ENCODE measurements at regions not wholly inside any gene's neighbourhood (a gene's known extent, or its start where the extent isn't known, plus 50 kb on each side); places are given as distances from the start of the nearest gene placed in this dataset.
"Not testable (repeated sequence)": the region's sequence is repeated elsewhere in the genome, so short reads cannot be mapped to it uniquely, and the experiment has no call there.

- ChIA-PET POLR2A (ENCODE audit: unreplicated experiment) (no interaction called here), CTCF (interaction anchor here (0.7 kb wide), 1 partner anchor 1758 kb away, joined by 3 read pairs; no protein-coding TSS in a partner anchor)
- intact Hi-C loops (cut with micrococcal nuclease; ENCODE audit: unreplicated experiment) = loop anchor here (5.0 kb wide), 1 partner anchor 755 kb away; no protein-coding TSS in a partner anchor
- H3K36me3 ChIP-seq (ENCODE audit: low read depth) = no peaks in the 10 kb centered on the region
- H3K27ac ChIP-seq = no peak overlapping the region
- H3K4me1 ChIP-seq (replicated peaks; ENCODE audit: insufficient read depth) = no peaks in the 10 kb centered on the region
- H3K27me3 ChIP-seq (ENCODE audit: insufficient read depth, low read depth) = no peaks in the 10 kb centered on the region
- no peak overlapping the region for H3K4me3 ChIP-seq
- no peak overlapping the region for H2AFZ ChIP-seq
- H4K20me1 ChIP-seq (ENCODE audit: insufficient read depth) = no peaks in the 10 kb centered on the region; the same call in 1 of the 2 replicates
- no peaks in the 10 kb centered on the region for H3K9me2 ChIP-seq (ENCODE audit: insufficient read depth)
- H3F3A ChIP-seq (ENCODE audit: insufficient read depth, low read depth) = no peaks in the 10 kb centered on the region
- no peaks in the 10 kb centered on the region for H3K79me2 ChIP-seq (ENCODE audit: low read depth)
- TF ChIP-seq EZH2 (IDR thresholded peaks at IDR 0.05; ENCODE audit: low read depth) = no peak
- TF ChIP-seq CTCF (conservative IDR thresholded peaks at IDR 0.05) = no peak
- no peak overlapping the region for H3K4me2 ChIP-seq
- H3K9me3 ChIP-seq (ENCODE audit: insufficient read depth, low read depth) = no peaks in the 10 kb centered on the region
- no peak for DNase-seq
- no TSS peak for BruUV-seq (replicated peaks)
Measured at GRCh38 chr10:55742487-55742886, 618.6 kb downstream of the ZWINT start.

- intact Hi-C loops (cut with micrococcal nuclease; ENCODE audit: unreplicated experiment) = loop anchor here (5.0 kb wide), 1 partner anchor 753 kb away; no protein-coding TSS in a partner anchor
- peak in 1 of 2 experiments; percentile 6 for DNase-seq
Measured at GRCh38 chr10:55740767-55741166, 620.3 kb downstream of the ZWINT start.

DNA sequence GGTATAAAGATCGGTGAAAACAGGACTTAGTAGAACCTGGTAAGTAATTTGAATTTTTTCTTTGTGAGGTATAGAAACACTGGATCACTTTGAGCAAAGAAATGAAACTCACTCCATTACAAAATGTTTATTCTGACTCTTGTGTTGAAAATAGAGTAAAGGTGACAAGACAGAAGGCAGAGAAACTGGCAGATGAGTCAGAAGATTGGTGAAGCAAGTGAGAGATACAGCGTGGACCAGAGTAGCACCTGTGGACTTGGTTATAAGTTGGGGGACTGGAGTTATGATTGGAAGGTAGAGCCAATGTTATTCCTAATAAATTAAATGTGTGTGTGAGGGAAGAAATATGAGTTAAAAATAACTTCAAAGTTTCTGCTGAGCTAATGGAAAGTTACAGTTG lies 620.9 kb downstream of the ZWINT start:
- no TSS peak for BruUV-seq (replicated peaks)
- Histone ChIP-seq H3K4me3 (no peak overlapping the region), H4K20me1 (ENCODE audit: insufficient read depth) (no peaks in the 10 kb centered on the region; the same call in 1 of the 2 replicates), H3K79me2 (ENCODE audit: low read depth) (no peaks in the 10 kb centered on the region), H3K4me1 (replicated peaks; ENCODE audit: insufficient read depth) (no peaks in the 10 kb centered on the region), H2AFZ (no peak overlapping the region), H3K9me3 (ENCODE audit: insufficient read depth, low read depth) (no peaks in the 10 kb centered on the region), H3K27ac (no peak overlapping the region), H3K9me2 (ENCODE audit: insufficient read depth) (no peaks in the 10 kb centered on the region), H3K4me2 (no peak overlapping the region), H3K36me3 (ENCODE audit: low read depth) (no peaks in the 10 kb centered on the region), H3F3A (ENCODE audit: insufficient read depth, low read depth) (no peaks in the 10 kb centered on the region), H3K27me3 (ENCODE audit: insufficient read depth, low read depth) (no peaks in the 10 kb centered on the region)
- ChIA-PET CTCF (interaction anchor here (0.7 kb wide), 1 partner anchor 1824 kb away, joined by 3 read pairs; no protein-coding TSS in a partner anchor), POLR2A (ENCODE audit: unreplicated experiment) (no interaction called here)
- no peak for DNase-seq
- intact Hi-C loops (cut with micrococcal nuclease; ENCODE audit: unreplicated experiment) = loop anchor here (5.0 kb wide), 1 partner anchor 753 kb away; no protein-coding TSS in a partner anchor
- no peak for TF ChIP-seq CTCF (conservative IDR thresholded peaks at IDR 0.05)
- TF ChIP-seq EZH2 (IDR thresholded peaks at IDR 0.05; ENCODE audit: low read depth) = no peak

More at GRCh38 chr10:55740767-55741166, 620.3 kb downstream of the ZWINT start:
- TF ChIP-seq CTCF (conservative IDR thresholded peaks at IDR 0.05) = peak; percentile 62
- H3K27me3 ChIP-seq (ENCODE audit: insufficient read depth, low read depth); BruUV-seq (replicated peaks); H3K79me2 ChIP-seq (ENCODE audit: low read depth); H4K20me1 ChIP-seq (ENCODE audit: insufficient read depth); H3K9me2 ChIP-seq (ENCODE audit: insufficient read depth); POLR2A ChIA-PET (ENCODE audit: unreplicated experiment); H3K4me1 ChIP-seq (replicated peaks; ENCODE audit: insufficient read depth); H3K4me3 ChIP-seq; H3K27ac ChIP-seq; H3K4me2 ChIP-seq; H2AFZ ChIP-seq; H3K36me3 ChIP-seq (ENCODE audit: low read depth); H3F3A ChIP-seq (ENCODE audit: insufficient read depth, low read depth); H3K9me3 ChIP-seq (ENCODE audit: insufficient read depth, low read depth): not testable (repeated sequence)
- CTCF ChIA-PET = interaction anchor here (0.7 kb wide), 1 partner anchor 1824 kb away, joined by 3 read pairs; no protein-coding TSS in a partner anchor
